Neural cell (in vitro differentiated cells): ENCODE measurements at regions not wholly inside any gene's neighbourhood (a gene's known extent, or its start where the extent isn't known, plus 50 kb on each side); places are given as distances from the start of the nearest gene placed in this dataset.

Experiments used
- H2AFZ ChIP-seq: fragments of 200-600, 300-800 bp; sonication (generic), shearing (Covaris generic); 2 replicates; pipeline ENCODE4 v1.6.0; 2014; ENCODE audit warnings: low read depth, mild to moderate bottlenecking, antibody characterized with exemption, low read length, moderate library complexity
- H3F3A ChIP-seq: fragments of 200-600 bp; shearing (Covaris generic); 2 replicates; pipeline ENCODE4 v1.6.1; 2016; ENCODE audit warnings: mild to moderate bottlenecking, moderate library complexity, mixed read lengths, antibody characterized with exemption, low read length; ENCODE audit not compliant: insufficient read depth, poor library complexity, severe bottlenecking
- H3K27ac ChIP-seq: fragments of 200-600, 300-800 bp; sonication (generic), shearing (Covaris generic); 2 replicates; pipeline ENCODE4 v1.5.1; 2014; ENCODE audit warnings: mild to moderate bottlenecking, low read length, moderate library complexity
- H3K27me3 ChIP-seq: fragments of 300-800, 200-600 bp; sonication (generic), shearing (Covaris generic); 2 replicates; pipeline ENCODE4 v1.6.0; 2014; ENCODE audit warnings: mild to moderate bottlenecking, low read depth, low read length, moderate library complexity; ENCODE audit not compliant: insufficient read depth
- H3K36me3 ChIP-seq: fragments of 300-800, 200-600 bp; sonication (generic), shearing (Covaris generic); 2 replicates; pipeline ENCODE4 v1.5.1; 2014; ENCODE audit warnings: mild to moderate bottlenecking, antibody characterized with exemption, low read length, moderate library complexity; ENCODE audit not compliant: insufficient read depth
- H3K4me2 ChIP-seq: fragments of 300-800, 200-600 bp; sonication (generic), shearing (Covaris generic); 2 replicates; pipeline ENCODE4 v1.6.0; 2014; ENCODE audit warnings: mild to moderate bottlenecking, low read length
- H3K4me3 ChIP-seq: fragments of 300-800, 200-600 bp; sonication (generic), shearing (Covaris generic); 2 replicates; pipeline ENCODE4 v1.5.1; 2014; ENCODE audit warnings: mild to moderate bottlenecking, low read length, moderate library complexity
- H3K79me2 ChIP-seq: fragments of 200-600 bp; shearing (Covaris generic); replicated peaks from 2 replicates; pipeline ENCODE4 v1.6.0; 2014; ENCODE audit warnings: mild to moderate bottlenecking, low read length, moderate library complexity; ENCODE audit not compliant: insufficient read depth
- H3K9ac ChIP-seq: fragments of 300-800, 200-600 bp; sonication (generic), shearing (Covaris generic); 2 replicates; pipeline ENCODE4 v1.6.1; 2016; ENCODE audit warnings: mild to moderate bottlenecking, low read length, mixed read lengths
- H3K9me2 ChIP-seq: fragments of 200-600 bp; shearing (Covaris generic); 2 replicates; pipeline ENCODE4 v1.6.1; 2016; ENCODE audit warnings: mild to moderate bottlenecking, low read length, mixed read lengths; ENCODE audit not compliant: insufficient read depth
- H3K9me3 ChIP-seq: fragments of 200-600, 300-800 bp; sonication (generic), shearing (Covaris generic); 2 replicates; pipeline ENCODE4 v1.6.1; 2016; ENCODE audit warnings: mild to moderate bottlenecking, mixed run types, low read length, moderate library complexity, mixed read lengths
- H4K20me1 ChIP-seq: fragments of 200-600 bp; shearing (Covaris generic); 2 replicates; pipeline ENCODE4 v1.6.1; 2016; ENCODE audit warnings: mild to moderate bottlenecking, mixed run types; ENCODE audit not compliant: insufficient read depth
- CTCF ChIP-seq: fragments of 450-650 bp; IDR thresholded peaks from 2 replicates; pipeline ENCODE4 v1.5.1; 2014; ENCODE audit warnings: antibody characterized with exemption, mild to moderate bottlenecking, moderate library complexity; ENCODE audit not compliant: poor library complexity, severe bottlenecking
- EP300 ChIP-seq: fragments of 450-650 bp; conservative IDR thresholded peaks from 2 replicates; pipeline ENCODE4 v1.6.1; 2014; ENCODE audit warnings: antibody characterized with exemption, mild to moderate bottlenecking, moderate library complexity; ENCODE audit not compliant: poor library complexity, severe bottlenecking
- EZH2 ChIP-seq: fragments of 200-600, 300-800 bp; shearing (Covaris generic), sonication (generic); IDR thresholded peaks from 2 replicates; pipeline ENCODE4 v1.6.1; 2014; ENCODE audit warnings: antibody characterized with exemption, low read length, borderline replicate concordance, mild to moderate bottlenecking; ENCODE audit not compliant: insufficient read depth, poor library complexity, severe bottlenecking
- MXI1 ChIP-seq: fragments of 450-650 bp; conservative IDR thresholded peaks from 2 replicates; pipeline ENCODE4 v1.6.1; 2014; ENCODE audit warnings: antibody characterized with exemption, mild to moderate bottlenecking; ENCODE audit not compliant: poor library complexity, severe bottlenecking
- POLR2AphosphoS5 ChIP-seq: IDR thresholded peaks from 2 replicates; pipeline ENCODE4 v1.6.1; 2012
- RAD21 ChIP-seq: fragments of 450-650 bp; conservative IDR thresholded peaks from 2 replicates; pipeline ENCODE4 v1.6.1; 2014; ENCODE audit warnings: antibody characterized with exemption, mild to moderate bottlenecking, moderate library complexity
- REST ChIP-seq: IDR thresholded peaks from 2 replicates; pipeline ENCODE4 v1.6.1; 2012; ENCODE audit warnings: borderline replicate concordance
- SMC3 ChIP-seq: fragments of 450-650 bp; conservative IDR thresholded peaks from 2 replicates; pipeline ENCODE4 v1.6.1; 2014; ENCODE audit warnings: antibody characterized with exemption, mild to moderate bottlenecking, moderate library complexity; ENCODE audit not compliant: poor library complexity
- TAF1 ChIP-seq: IDR thresholded peaks from 2 replicates; pipeline ENCODE4 v1.6.1; 2012; ENCODE audit warnings: low read depth

- Histone ChIP-seq H3K27ac (no peak overlapping the region), H4K20me1 (no peaks in the 10 kb centered on the region), H3K4me3 (no peak overlapping the region), H3F3A (no peaks in the 10 kb centered on the region), H3K9me2 (no peaks in the 10 kb centered on the region), H2AFZ (no peak overlapping the region), H3K4me2 (no peak overlapping the region), H3K9ac (no peak overlapping the region), H3K79me2 (no peaks in the 10 kb centered on the region), H3K9me3 (no peaks in the 10 kb centered on the region), H3K36me3 (no peaks in the 10 kb centered on the region), H3K27me3 (no peaks in the 10 kb centered on the region)
- no peak for TF ChIP-seq EP300
Observed at GRCh38 chr5:67824852-67825251, 390.7 kb upstream of the PIK3R1 start.

GRCh38 chr5:67817652-67818051 lies 397.9 kb upstream of the PIK3R1 start:
- no peak overlapping the region for H3K4me2 ChIP-seq
- H3K9me2 ChIP-seq: no peaks in the 10 kb centered on the region
- no peaks in the 10 kb centered on the region for H3F3A ChIP-seq
- H4K20me1 ChIP-seq: no peaks in the 10 kb centered on the region
- H3K27me3 ChIP-seq: no peaks in the 10 kb centered on the region
- H3K9me3 ChIP-seq: no peaks in the 10 kb centered on the region
- H2AFZ ChIP-seq: no peak overlapping the region
- no peaks in the 10 kb centered on the region for H3K36me3 ChIP-seq
- TF ChIP-seq POLR2AphosphoS5 (no peak), SMC3 (no peak), TAF1 (no peak), REST (no peak), CTCF (no peak), EZH2 (no peak)
- H3K79me2 ChIP-seq: no peaks in the 10 kb centered on the region
- no peak overlapping the region for H3K27ac ChIP-seq
- H3K9ac ChIP-seq: no peak overlapping the region
- H3K4me3 ChIP-seq: no peak overlapping the region

GRCh38 chr5:67816456-67816855 lies 399.1 kb upstream of the PIK3R1 start:
- Histone ChIP-seq H3K27ac (no peak overlapping the region), H3K4me2 (no peak overlapping the region), H3F3A (no peaks in the 10 kb centered on the region), H3K36me3 (no peaks in the 10 kb centered on the region), H3K79me2 (no peaks in the 10 kb centered on the region), H4K20me1 (no peaks in the 10 kb centered on the region), H3K9me3 (no peaks in the 10 kb centered on the region), H2AFZ (no peak overlapping the region), H3K27me3 (no peaks in the 10 kb centered on the region), H3K4me3 (no peak overlapping the region), H3K9ac (no peak overlapping the region), H3K9me2 (no peaks in the 10 kb centered on the region)
- TF ChIP-seq EP300 (no peak), POLR2AphosphoS5 (no peak), EZH2 (no peak), TAF1 (no peak), REST (no peak), SMC3 (no peak), RAD21 (no peak), MXI1 (no peak), CTCF (no peak)
